ENCODE measurements at regions not wholly inside any gene's neighbourhood (a gene's known extent, or its start where the extent isn't known, plus 50 kb on each side); places are given as distances from the start of the nearest gene placed in this dataset.
"Not testable (repeated sequence)": the region's sequence is repeated elsewhere in the genome, so short reads cannot be mapped to it uniquely, and the experiment has no call there.

GRCh38 chr5:28823231-28823630 lies 1784.8 kb upstream of the CDH9 start:
- TF ChIP-seq CTCF (IDR thresholded peaks at IDR 0.05; ENCODE audit: extremely low read depth, missing control alignments), result no peak

GRCh38 chr5:28822071-28822470 lies 1783.7 kb upstream of the CDH9 start:
- no peak for DNase-seq (ENCODE audit: low spot score)
- TF ChIP-seq CTCF (IDR thresholded peaks at IDR 0.05; ENCODE audit: extremely low read depth, missing control alignments), result no peak

More at GRCh38 chr5:28823231-28823630, 1784.8 kb upstream of the CDH9 start:
- DNase-seq (ENCODE audit: low spot score), result no peak

- no peak for DNase-seq (ENCODE audit: low spot score)
Observed at GRCh38 chr5:28810751-28811136, 1772.4 kb upstream of the CDH9 start.

GRCh38 chr5:28809811-28810750 lies 1771.7 kb upstream of the CDH9 start:
- DNase-seq (ENCODE audit: low spot score), result no peak
- TF ChIP-seq CTCF (IDR thresholded peaks at IDR 0.05; ENCODE audit: extremely low read depth, missing control alignments), result no peak

More at GRCh38 chr5:28810751-28811136, 1772.4 kb upstream of the CDH9 start:
- TF ChIP-seq CTCF (IDR thresholded peaks at IDR 0.05; ENCODE audit: extremely low read depth, missing control alignments), result no peak

GRCh38 chr5:28808967-28809810 lies 1770.8 kb upstream of the CDH9 start:
- DNase-seq (ENCODE audit: low spot score), result no peak
- TF ChIP-seq CTCF (IDR thresholded peaks at IDR 0.05; ENCODE audit: extremely low read depth, missing control alignments), result no peak

- no peak for TF ChIP-seq CTCF (IDR thresholded peaks at IDR 0.05; ENCODE audit: extremely low read depth, missing control alignments)
- no peak for DNase-seq (ENCODE audit: low spot score)
Observed at GRCh38 chr5:28807195-28807729, 1768.9 kb upstream of the CDH9 start.

- not testable (repeated sequence) for DNase-seq (ENCODE audit: low spot score)
Observed at GRCh38 chr5:28799035-28799434, 1760.6 kb upstream of the CDH9 start.
